Duodenal mucosa (tissue), 2 donors: ENCODE measurements at regions not wholly inside any gene's neighbourhood (a gene's known extent, or its start where the extent isn't known, plus 50 kb on each side); places are given as distances from the start of the nearest gene placed in this dataset.
"Not testable (repeated sequence)": the region's sequence is repeated elsewhere in the genome, so short reads cannot be mapped to it uniquely, and the experiment has no call there.

Experiments used
- H3K27ac ChIP-seq: one replicate; pipeline ENCODE4 v1.7.0; 2013; ENCODE audit warnings: low read depth, low read length
- H3K27me3 ChIP-seq, 2 donors: one replicate each; pipeline ENCODE4 v1.7.0; 2013; ENCODE audit warnings: low read length in 2 of 2, control low read depth in 1 of 2; ENCODE audit not compliant: insufficient read depth in 2 of 2, control insufficient read depth in 1 of 2
- H3K36me3 ChIP-seq, 2 donors: one replicate each; pipeline ENCODE4 v1.7.0; 2013; ENCODE audit warnings: low read length in 2 of 2, control low read depth in 1 of 2; ENCODE audit not compliant: insufficient read depth in 2 of 2, control insufficient read depth in 1 of 2
- H3K4me1 ChIP-seq, 2 donors: one replicate each; pipeline ENCODE4 v1.7.0; 2013; ENCODE audit warnings: low read length in 2 of 2, control low read depth in 1 of 2; ENCODE audit not compliant: insufficient read depth in 2 of 2, control insufficient read depth in 1 of 2
- H3K4me3 ChIP-seq, 2 donors: one replicate each; pipeline ENCODE4 v1.7.0; 2013; ENCODE audit warnings: low read length in 2 of 2, low read depth in 1 of 2
- H3K9ac ChIP-seq, 2 donors: one replicate each; pipeline ENCODE4 v1.7.0; 2013; ENCODE audit warnings: low read length in 2 of 2, low read depth in 1 of 2
- H3K9me3 ChIP-seq, 2 donors: one replicate each; pipeline ENCODE4 v1.7.0; 2013; ENCODE audit warnings: low read length in 2 of 2, control low read depth in 1 of 2; ENCODE audit not compliant: control insufficient read depth in 1 of 2

DNA sequence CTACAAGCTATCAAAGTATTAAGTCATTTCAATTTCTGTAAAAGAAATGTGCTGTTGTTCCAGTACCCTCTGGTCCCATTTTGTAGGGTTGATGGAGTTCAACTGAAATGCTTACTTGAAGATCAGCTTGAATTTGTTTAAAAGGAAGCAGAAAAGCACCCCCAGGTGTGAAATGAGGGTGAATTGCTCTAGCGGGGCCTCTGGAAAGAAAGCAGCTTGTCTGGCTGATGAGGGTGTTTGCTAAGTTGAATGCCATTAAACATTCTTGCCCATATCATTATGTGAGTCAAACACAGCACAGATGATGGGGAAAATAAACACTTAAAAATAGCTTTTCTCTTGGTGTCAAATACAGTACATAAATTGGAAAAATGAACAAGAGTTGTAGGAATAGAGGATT is 280.3 kb downstream of the RAB38 start:
- H3K9me3 ChIP-seq: no peaks in the 10 kb centered on the region
- H3K27me3 ChIP-seq: no peaks in the 10 kb centered on the region
- H3K4me3 ChIP-seq: no peak overlapping the region
- no peaks in the 10 kb centered on the region for H3K4me1 ChIP-seq
- no peak overlapping the region for H3K27ac ChIP-seq
- H3K36me3 ChIP-seq: no peaks in the 10 kb centered on the region
- no peak overlapping the region for H3K9ac ChIP-seq

DNA sequence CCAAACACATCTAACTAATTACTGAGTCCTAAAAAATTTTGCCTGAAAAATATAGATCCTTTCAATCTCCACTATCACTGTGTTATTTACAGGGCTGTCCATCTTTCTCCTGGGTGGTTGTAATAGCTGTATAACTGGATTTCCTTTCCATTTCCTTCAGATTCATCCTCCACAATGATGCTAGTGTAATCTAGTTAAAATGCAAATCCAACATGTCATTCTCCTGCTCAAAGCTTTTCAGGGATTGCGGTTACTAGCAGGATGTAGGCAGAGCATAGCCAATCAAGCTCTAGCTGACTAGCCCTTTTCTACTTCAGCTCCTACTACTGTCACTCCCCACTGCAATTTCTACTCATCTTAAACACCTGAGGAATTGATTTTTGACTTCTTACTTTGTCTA is 283.0 kb downstream of the RAB38 start:
- no peaks in the 10 kb centered on the region for H3K36me3 ChIP-seq
- H3K9ac ChIP-seq: no peak overlapping the region

DNA sequence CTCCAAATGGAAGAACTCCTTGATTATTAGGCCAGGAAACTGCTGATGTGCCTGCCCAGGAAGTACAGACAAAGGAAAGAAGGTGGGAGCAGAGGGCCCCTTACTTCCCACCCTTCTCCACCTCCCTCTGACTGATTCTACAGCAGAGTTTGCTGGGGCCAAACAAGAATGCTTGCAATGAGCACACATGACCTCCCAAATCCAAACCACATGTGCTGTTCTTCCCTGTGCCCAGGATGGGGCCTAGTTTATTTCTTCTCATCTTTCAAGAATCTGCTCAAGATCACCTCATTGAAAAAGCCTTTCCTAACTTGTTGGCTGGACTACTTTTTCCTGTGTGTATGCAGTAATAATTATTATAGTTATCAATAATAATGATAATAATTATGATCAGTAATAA is 286.1 kb downstream of the RAB38 start:
- Histone ChIP-seq H3K36me3 (no peaks in the 10 kb centered on the region), H3K4me1 (no peaks in the 10 kb centered on the region), H3K27me3 (no peaks in the 10 kb centered on the region), H3K27ac (no peak overlapping the region), H3K9ac (no peak overlapping the region), H3K9me3 (no peaks in the 10 kb centered on the region), H3K4me3 (no peak overlapping the region)

More for the DNA sequence above, 283.0 kb downstream of the RAB38 start:
- Histone ChIP-seq H3K4me3 (no peak overlapping the region), H3K27me3 (no peaks in the 10 kb centered on the region), H3K4me1 (no peaks in the 10 kb centered on the region), H3K27ac (no peak overlapping the region), H3K9me3 (no peaks in the 10 kb centered on the region)

DNA sequence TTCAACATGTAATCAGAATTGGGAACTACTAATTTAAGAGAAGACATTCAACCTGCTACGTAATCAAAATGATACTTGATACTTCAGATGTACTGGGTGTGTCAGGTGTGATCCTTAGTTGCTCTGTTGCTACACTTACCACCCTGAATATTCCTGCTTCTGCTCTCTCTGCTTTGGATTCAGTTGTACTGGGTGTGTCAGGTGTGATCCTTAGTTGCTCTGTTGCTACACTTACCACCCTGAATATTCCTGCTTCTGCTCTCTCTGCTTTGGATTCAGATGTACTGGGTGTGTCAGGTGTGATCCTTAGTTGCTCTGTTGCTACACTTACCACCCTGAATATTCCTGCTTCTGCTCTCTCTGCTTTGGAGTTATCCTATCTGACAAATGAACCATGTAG is 290.2 kb downstream of the RAB38 start:
- not testable (repeated sequence) for H3K4me1 ChIP-seq, H3K9me3 ChIP-seq, H3K9ac ChIP-seq, H3K27ac ChIP-seq, H3K27me3 ChIP-seq, H3K4me3 ChIP-seq, H3K36me3 ChIP-seq

DNA sequence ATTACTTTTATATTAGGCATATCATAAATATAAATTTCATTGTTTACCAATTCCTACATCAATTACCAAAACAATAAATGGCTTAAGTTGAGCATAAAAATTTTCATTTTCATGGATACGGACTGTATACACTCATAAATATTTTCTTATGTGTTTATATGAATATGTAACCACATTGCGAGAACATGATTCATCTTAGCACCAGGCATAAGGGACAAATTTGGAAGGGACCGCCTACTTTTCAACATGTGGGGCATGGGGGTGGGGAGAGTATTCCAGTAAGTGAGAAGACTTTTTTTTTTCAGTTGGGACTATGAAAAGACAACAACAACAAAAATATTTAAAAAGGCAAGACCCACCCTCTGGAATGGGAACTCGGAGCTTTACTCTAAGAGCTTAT is 296.1 kb downstream of the RAB38 start:
- no peaks in the 10 kb centered on the region for H3K27me3 ChIP-seq
- no peak overlapping the region for H3K9ac ChIP-seq
- H3K9me3 ChIP-seq: no peaks in the 10 kb centered on the region
- no peak overlapping the region for H3K4me3 ChIP-seq
- H3K27ac ChIP-seq: no peak overlapping the region
- no peaks in the 10 kb centered on the region for H3K36me3 ChIP-seq
- no peaks in the 10 kb centered on the region for H3K4me1 ChIP-seq

DNA sequence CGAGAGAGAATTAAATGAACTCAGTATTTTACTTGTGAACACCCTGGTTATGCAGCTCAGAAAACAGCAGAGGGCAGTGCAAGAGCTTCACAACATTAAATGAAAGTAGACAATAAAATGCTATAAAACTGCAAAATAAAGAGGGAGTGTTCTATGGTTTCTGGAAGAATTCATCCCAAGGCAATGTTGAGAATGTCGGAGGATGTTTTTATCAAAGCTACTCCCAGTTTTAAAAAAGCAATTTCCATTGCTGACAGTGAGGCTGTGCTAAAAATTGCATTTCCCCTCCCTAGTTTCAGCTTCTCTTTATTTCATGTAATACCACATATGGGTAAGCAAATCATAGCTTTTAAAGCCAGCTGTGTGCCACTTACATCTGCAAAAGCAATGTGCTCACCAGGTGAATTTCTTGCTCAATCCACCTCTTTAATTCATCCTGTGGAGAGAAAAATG is 296.8 kb downstream of the RAB38 start:
- no peaks in the 10 kb centered on the region for H3K27me3 ChIP-seq
- H3K27ac ChIP-seq: no peak overlapping the region
- no peaks in the 10 kb centered on the region for H3K36me3 ChIP-seq
- H3K4me1 ChIP-seq: no peaks in the 10 kb centered on the region
- H3K9me3 ChIP-seq: no peaks in the 10 kb centered on the region
- H3K9ac ChIP-seq: no peak overlapping the region
- no peak overlapping the region for H3K4me3 ChIP-seq

DNA sequence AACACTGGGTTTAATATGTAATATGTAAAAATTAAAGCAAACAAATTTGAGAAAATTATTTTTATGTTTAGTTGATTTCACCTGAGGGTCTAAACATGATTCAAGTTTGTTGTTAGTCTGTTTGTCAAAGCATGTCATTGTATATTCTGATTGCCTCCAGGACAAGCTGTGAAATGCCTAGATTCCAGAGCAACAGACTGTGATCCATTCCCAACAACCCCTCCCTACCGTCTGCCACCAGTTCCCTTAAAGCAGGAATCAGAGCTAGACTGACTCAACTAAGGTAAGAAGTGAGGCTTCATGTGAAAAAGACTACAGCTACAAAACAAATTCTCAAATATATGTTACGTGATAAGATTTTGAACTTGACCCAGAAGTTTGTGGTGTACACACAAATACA is 304.2 kb downstream of the RAB38 start:
- no peaks in the 10 kb centered on the region for H3K27me3 ChIP-seq
- H3K9ac ChIP-seq: no peak overlapping the region
- no peak overlapping the region for H3K27ac ChIP-seq
- no peaks in the 10 kb centered on the region for H3K4me1 ChIP-seq
- H3K36me3 ChIP-seq: no peaks in the 10 kb centered on the region
- H3K9me3 ChIP-seq: no peaks in the 10 kb centered on the region
- H3K4me3 ChIP-seq: no peak overlapping the region

DNA sequence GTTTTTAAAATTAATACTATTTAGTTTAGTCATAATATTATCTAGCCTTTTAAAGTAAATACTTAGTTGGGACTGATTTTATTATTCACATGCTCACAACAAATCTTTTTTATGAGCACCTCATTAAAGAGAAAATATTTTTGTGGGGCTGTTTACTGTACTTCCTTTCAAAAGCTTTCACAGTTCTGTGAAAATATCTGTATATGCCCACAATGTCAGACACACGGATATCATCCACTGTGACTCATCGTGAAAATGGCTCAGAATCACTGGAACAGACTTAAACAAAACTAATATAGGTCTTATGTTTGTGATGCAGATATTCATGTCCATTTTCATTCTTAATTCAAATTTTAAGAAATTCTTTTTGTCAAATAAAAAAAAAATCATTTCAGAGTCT is 305.2 kb downstream of the RAB38 start:
- Histone ChIP-seq H3K9me3 (no peaks in the 10 kb centered on the region), H3K27me3 (no peaks in the 10 kb centered on the region), H3K4me3 (no peak overlapping the region), H3K9ac (no peak overlapping the region), H3K36me3 (no peaks in the 10 kb centered on the region), H3K27ac (no peak overlapping the region), H3K4me1 (no peaks in the 10 kb centered on the region)

DNA sequence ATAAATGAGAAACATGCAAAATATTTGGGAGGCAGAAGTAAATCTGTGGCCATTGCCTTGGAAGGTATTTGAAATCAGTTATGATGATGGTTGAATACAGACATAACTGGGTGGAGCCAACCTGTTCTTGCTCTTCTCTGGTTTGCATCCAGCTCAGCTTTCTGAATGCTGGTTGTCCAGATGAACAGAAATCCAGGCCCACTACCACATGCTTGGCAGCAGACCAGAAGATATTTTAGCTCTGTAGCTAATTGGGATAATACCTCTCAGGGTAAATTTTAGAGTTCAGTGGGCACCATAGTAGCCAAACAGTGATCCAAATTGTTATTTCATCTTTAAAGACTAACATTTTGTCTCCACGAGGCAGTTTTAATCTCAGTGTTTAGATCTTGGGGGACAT is 308.3 kb downstream of the RAB38 start:
- H3K27ac ChIP-seq: no peak overlapping the region
- no peaks in the 10 kb centered on the region for H3K27me3 ChIP-seq
- H3K36me3 ChIP-seq: no peaks in the 10 kb centered on the region
- no peaks in the 10 kb centered on the region for H3K9me3 ChIP-seq
- no peak overlapping the region for H3K9ac ChIP-seq
- no peak overlapping the region for H3K4me3 ChIP-seq
- H3K4me1 ChIP-seq: no peaks in the 10 kb centered on the region

DNA sequence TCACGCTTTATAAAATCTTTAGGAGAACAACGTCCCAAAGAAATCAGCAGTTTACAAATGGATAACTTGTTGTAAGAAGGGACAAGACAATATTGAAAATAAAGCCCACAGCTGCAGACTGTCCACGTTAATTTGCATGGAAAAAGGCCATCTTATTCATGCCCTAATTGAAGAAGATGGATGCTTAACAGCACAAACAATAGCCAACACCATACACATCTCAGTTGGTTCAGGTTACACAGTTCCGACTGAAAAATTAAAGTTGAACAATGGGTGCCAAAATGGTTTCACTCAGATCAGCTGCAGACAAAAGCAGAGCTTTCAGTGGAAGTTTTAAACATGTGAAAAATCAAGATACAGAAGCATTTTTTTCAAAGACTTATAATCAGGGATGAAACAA is 314.2 kb downstream of the RAB38 start:
- no peaks in the 10 kb centered on the region for H3K36me3 ChIP-seq
- no peak overlapping the region for H3K27ac ChIP-seq
- no peak overlapping the region for H3K9ac ChIP-seq
- H3K27me3 ChIP-seq: no peaks in the 10 kb centered on the region
- H3K9me3 ChIP-seq: no peaks in the 10 kb centered on the region
- no peak overlapping the region for H3K4me3 ChIP-seq
- H3K4me1 ChIP-seq: no peaks in the 10 kb centered on the region

DNA sequence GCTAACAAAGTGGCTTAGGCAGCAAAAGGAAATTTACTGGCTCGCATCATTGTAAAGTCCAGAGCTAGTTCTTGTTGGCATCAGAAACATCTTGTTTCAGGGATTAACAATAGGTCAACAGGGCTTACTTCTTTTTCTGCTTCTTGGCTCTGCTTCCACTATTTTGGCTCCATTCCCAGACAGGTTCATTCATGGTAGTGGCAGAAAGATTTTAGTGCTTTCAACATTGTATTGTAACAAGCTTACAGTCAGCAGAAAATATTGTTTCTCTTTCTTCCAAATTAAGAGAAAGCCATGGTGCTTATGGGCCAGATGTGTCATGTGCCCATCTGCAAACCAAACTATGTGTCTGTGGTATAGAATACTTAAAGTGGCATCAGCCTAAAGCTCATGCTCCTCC is 315.6 kb downstream of the RAB38 start:
- Histone ChIP-seq H3K4me1 (no peaks in the 10 kb centered on the region), H3K36me3 (no peaks in the 10 kb centered on the region), H3K27ac (no peak overlapping the region)

More for the DNA sequence above, 315.6 kb downstream of the RAB38 start:
- Histone ChIP-seq H3K4me3 (no peak overlapping the region), H3K27me3 (no peaks in the 10 kb centered on the region), H3K9me3 (no peaks in the 10 kb centered on the region), H3K9ac (no peak overlapping the region)
